Stomach (tissue), 8 donors: ENCODE measurements at regions not wholly inside any gene's neighbourhood (a gene's known extent, or its start where the extent isn't known, plus 50 kb on each side); places are given as distances from the start of the nearest gene placed in this dataset.

ENCODE experiments used
- DNase-seq, 2 donors: peaks; one replicate each; pipeline versions ENCODE4 v3.0.0 to v3.0.0-alpha.2; 2013 to 2019
- H3K27ac ChIP-seq, 5 donors: fragments of 200-600 bp in 4 of 5; sonication (generic) in 4 of 5; one replicate each; pipeline ENCODE4 v1.5.1; 2013 to 2019; ENCODE audit warnings: mild to moderate bottlenecking in 1 of 5, moderate library complexity in 1 of 5
- H3K27me3 ChIP-seq, 3 donors: fragments of 200-600 bp; sonication (generic); one replicate each; pipeline ENCODE4 v1.5.1; 2017 to 2019; ENCODE audit warnings: mixed run types in 1 of 3
- H3K36me3 ChIP-seq, 4 donors: fragments of 200-600 bp; sonication (generic); 1 replicate in 3 of 4; 2 replicates in 1 of 4; pipeline ENCODE4 v1.5.1; 2016 to 2019
- H3K4me1 ChIP-seq, 4 donors: fragments of 200-600 bp; sonication (generic); one replicate each; pipeline ENCODE4 v1.5.1; 2016 to 2019
- H3K4me3 ChIP-seq, 4 donors: fragments of 200-600 bp; sonication (generic) in 3 of 4; one replicate each; pipeline ENCODE4 v1.5.1; 2016 to 2019; ENCODE audit warnings: mild to moderate bottlenecking in 1 of 4
- H3K9me3 ChIP-seq, 4 donors: fragments of 200-600 bp; sonication (generic); one replicate each; pipeline ENCODE4 v1.5.1; 2016 to 2019
- EP300 ChIP-seq: sonication (generic); formaldehyde crosslinking; IDR thresholded peaks from one replicate; pipeline ENCODE4 v1.6.1; 2017; ENCODE audit warnings: antibody characterized with exemption
- POLR2A ChIP-seq, 4 donors: fragments of 450-650 bp; IDR thresholded peaks; one replicate each; pipeline ENCODE4 v1.6.1; 2016; ENCODE audit warnings: antibody characterized with exemption in 4 of 4, control low read depth in 2 of 4, mild to moderate bottlenecking in 1 of 4, moderate library complexity in 1 of 4
- POLR2AphosphoS5 ChIP-seq, 3 donors: sonication (generic); formaldehyde crosslinking; IDR thresholded peaks; one replicate each; pipeline ENCODE4 v1.6.1; 2016; ENCODE audit warnings: antibody characterized with exemption in 3 of 3
- WGBS, 5 donors: extraction: QIAGEN DNeasy Blood & Tissue Kit in 3 of 5; methylation state at CpG; one replicate each; pipeline versions ENCODE4 v1.1.5 to v1.1.7; 2013 to 2018; 5-methylcytosine and 5-hydroxymethylcytosine counted together
- intact Hi-C: fragments of 100-400 bp; cut with DNase I; formaldehyde crosslinking; loops from one replicate; pipeline ENCODE4 v1.15.1; 2023; ENCODE audit warnings: low total_unique reads
- TF ChIP-seq, protein P1 (sequence below), 7 experiments: fragments of 450-650 bp in 4 of 7; fragments of 200-600 bp in 3 of 7; sonication (generic) in 3 of 7; IDR thresholded peaks; one replicate each; pipeline ENCODE4 v1.5.1; 2016 to 2019; ENCODE audit warnings: antibody characterized with exemption in 7 of 7, control low read depth in 2 of 7, mild to moderate bottlenecking in 1 of 7
- donor health status: healthy with polysubstance abuse.
- donor health status: Bipolar disorder and iron deficiency.
- donor health status: healthy.

- WGBS, 5 donors = 33 to 97% (median 90%) methylated on average over 1 of the region's 1 CpG
- Histone ChIP-seq H3K4me1 (no peaks in the 10 kb centered on the region), H3K36me3 (no peaks in the 10 kb centered on the region), H3K4me3 (no peak overlapping the region), H3K9me3 (no peaks in the 10 kb centered on the region), H3K27me3 (no peaks in the 10 kb centered on the region), H3K27ac (no peak overlapping the region)
- no peak for DNase-seq
- TF ChIP-seq EP300 (no peak), POLR2A (IDR thresholded peaks at IDR 0.05) (no peak), POLR2AphosphoS5 (IDR thresholded peaks at IDR 0.05) (no peak)
- TF ChIP-seq, protein P1, sequence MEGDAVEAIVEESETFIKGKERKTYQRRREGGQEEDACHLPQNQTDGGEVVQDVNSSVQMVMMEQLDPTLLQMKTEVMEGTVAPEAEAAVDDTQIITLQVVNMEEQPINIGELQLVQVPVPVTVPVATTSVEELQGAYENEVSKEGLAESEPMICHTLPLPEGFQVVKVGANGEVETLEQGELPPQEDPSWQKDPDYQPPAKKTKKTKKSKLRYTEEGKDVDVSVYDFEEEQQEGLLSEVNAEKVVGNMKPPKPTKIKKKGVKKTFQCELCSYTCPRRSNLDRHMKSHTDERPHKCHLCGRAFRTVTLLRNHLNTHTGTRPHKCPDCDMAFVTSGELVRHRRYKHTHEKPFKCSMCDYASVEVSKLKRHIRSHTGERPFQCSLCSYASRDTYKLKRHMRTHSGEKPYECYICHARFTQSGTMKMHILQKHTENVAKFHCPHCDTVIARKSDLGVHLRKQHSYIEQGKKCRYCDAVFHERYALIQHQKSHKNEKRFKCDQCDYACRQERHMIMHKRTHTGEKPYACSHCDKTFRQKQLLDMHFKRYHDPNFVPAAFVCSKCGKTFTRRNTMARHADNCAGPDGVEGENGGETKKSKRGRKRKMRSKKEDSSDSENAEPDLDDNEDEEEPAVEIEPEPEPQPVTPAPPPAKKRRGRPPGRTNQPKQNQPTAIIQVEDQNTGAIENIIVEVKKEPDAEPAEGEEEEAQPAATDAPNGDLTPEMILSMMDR (IDR thresholded peaks at IDR 0.05) = no peak
- intact Hi-C loops = no loop called here
Measured at GRCh38 chr18:73535990-73536389, 611.6 kb downstream of the FBXO15 start.

- Histone ChIP-seq H3K36me3 (no peaks in the 10 kb centered on the region), H3K27me3 (no peaks in the 10 kb centered on the region), H3K4me3 (no peak overlapping the region), H3K9me3 (no peaks in the 10 kb centered on the region), H3K27ac (no peak overlapping the region), H3K4me1 (no peaks in the 10 kb centered on the region)
- TF ChIP-seq, protein P1 (IDR thresholded peaks at IDR 0.05) = no peak
- TF ChIP-seq POLR2A (IDR thresholded peaks at IDR 0.05) (no peak), POLR2AphosphoS5 (IDR thresholded peaks at IDR 0.05) (no peak), EP300 (no peak)
- DNase-seq = peak in 1 of 2 donors; percentile 17
- 43 to 69% (median 61%) methylated on average over 5 to 6 of the region's 6 CpGs for WGBS, 5 donors
- intact Hi-C loops = no loop called here
Measured at GRCh38 chr18:73535189-73535588, 612.4 kb downstream of the FBXO15 start.

GRCh38 chr18:73531601-73532000 lies 616.0 kb downstream of the FBXO15 start:
- Histone ChIP-seq H3K27me3 (no peaks in the 10 kb centered on the region), H3K4me3 (no peak overlapping the region), H3K27ac (no peak overlapping the region), H3K36me3 (no peaks in the 10 kb centered on the region), H3K4me1 (no peaks in the 10 kb centered on the region), H3K9me3 (peaks cover 0 to 4% (median 0%) of the 10 kb centered on the region in 4 donors)
- intact Hi-C loops = no loop called here
- DNase-seq = no peak
- WGBS, 5 donors = 93 to 96% (median 95%) methylated on average over 3 of the region's 3 CpGs
- no peak for TF ChIP-seq POLR2A (IDR thresholded peaks at IDR 0.05)
- TF ChIP-seq POLR2AphosphoS5 (IDR thresholded peaks at IDR 0.05) = no peak
- TF ChIP-seq, protein P1 (IDR thresholded peaks at IDR 0.05) = no peak
- TF ChIP-seq EP300 = no peak

DNA sequence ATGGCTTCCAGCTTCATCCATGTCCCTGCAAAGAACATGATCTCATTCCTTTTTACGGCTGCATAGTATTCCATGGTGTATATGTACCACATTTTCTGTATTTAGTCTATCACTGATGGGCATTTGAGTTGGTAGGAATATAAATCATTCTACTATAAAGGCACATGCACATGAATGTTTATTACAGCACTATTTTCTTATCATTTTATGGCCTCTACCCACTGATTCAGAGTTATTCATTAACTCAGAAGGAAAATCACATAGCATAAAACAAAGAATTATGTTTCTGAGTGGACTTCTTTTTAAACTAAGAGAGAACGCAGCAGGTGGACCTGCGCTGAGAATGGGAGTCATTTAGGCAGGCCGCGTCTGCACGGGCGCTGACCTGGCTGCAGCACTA lies 619.6 kb downstream of the FBXO15 start:
- no peak for DNase-seq
- Histone ChIP-seq H3K27ac (no peak overlapping the region), H3K4me1 (no peaks in the 10 kb centered on the region), H3K36me3 (no peaks in the 10 kb centered on the region), H3K27me3 (no peaks in the 10 kb centered on the region), H3K9me3 (peaks cover 0 to 4% (median 0%) of the 10 kb centered on the region in 4 donors), H3K4me3 (no peak overlapping the region)
- intact Hi-C loops = no loop called here
- WGBS, 5 donors = 66 to 80% (median 79%) methylated on average over 7 of the region's 7 CpGs
- TF ChIP-seq POLR2A (IDR thresholded peaks at IDR 0.05) = no peak
- TF ChIP-seq, protein P1 (IDR thresholded peaks at IDR 0.05) = no peak
- TF ChIP-seq EP300 = no peak
- no peak for TF ChIP-seq POLR2AphosphoS5 (IDR thresholded peaks at IDR 0.05)
